BLaER1 treated with 17β-estradiol and CSF1 and Interleukin-3, amounts not matched to agents 10 nM and 100 nM (cell line): ENCODE measurements at regions not wholly inside any gene's neighbourhood (a gene's known extent, or its start where the extent isn't known, plus 50 kb on each side); places are given as distances from the start of the nearest gene placed in this dataset.
A peak's percentile ranks its signal among the peaks of the same experiment; 100 is the strongest.
"Not testable (repeated sequence)": the region's sequence is repeated elsewhere in the genome, so short reads cannot be mapped to it uniquely, and the experiment has no call there.

Experiments
- H3K27ac ChIP-seq, 11 experiments: shearing (Covaris generic); formaldehyde crosslinking; 2 replicates each; pipeline ENCODE4 v1.8.1; 2022
- H3K27me3 ChIP-seq, 11 experiments: shearing (Covaris generic); formaldehyde crosslinking; 2 replicates each; pipeline ENCODE4 v1.8.1; 2022
- H3K36me3 ChIP-seq, 11 experiments: shearing (Covaris generic); formaldehyde crosslinking; 2 replicates each; pipeline ENCODE4 v1.8.1; 2022
- H3K4me1 ChIP-seq, 10 experiments: shearing (Covaris generic); formaldehyde crosslinking; 2 replicates each; pipeline ENCODE4 v1.8.1; 2022
- H3K4me2 ChIP-seq, 11 experiments: shearing (Covaris generic); formaldehyde crosslinking; 2 replicates each; pipeline ENCODE4 v1.8.1; 2022
- H3K4me3 ChIP-seq, 10 experiments: shearing (Covaris generic); formaldehyde crosslinking; 2 replicates each; pipeline ENCODE4 v1.8.1; 2022
- H3K9ac ChIP-seq, 11 experiments: shearing (Covaris generic); formaldehyde crosslinking; 2 replicates each; pipeline ENCODE4 v1.8.1; 2022
- H3K9me3 ChIP-seq, 11 experiments: shearing (Covaris generic); formaldehyde crosslinking; replicated peaks in 1 of 11; 2 replicates each; pipeline ENCODE4 v1.8.1; 2022
- H4K20me1 ChIP-seq, 11 experiments: shearing (Covaris generic); formaldehyde crosslinking; 2 replicates each; pipeline ENCODE4 v1.8.1; 2022
- Cebpa-rat ChIP-seq, 11 experiments: shearing (Covaris generic); IDR thresholded peaks; 2 replicates each; pipeline ENCODE4 v1.8.1; 2022

- peaks cover 55 to 96% (median 86%) of the 10 kb centered on the region in 11 experiments; a peak in 21 of 22 replicates for H3K27me3 ChIP-seq
- TF ChIP-seq Cebpa-rat (IDR thresholded peaks at IDR 0.05), result no peak
- no peaks in the 10 kb centered on the region; a peak in 3 of 22 replicates for H3K9me3 ChIP-seq
Observed at GRCh38 chrX:43266487-43266886, 389.6 kb upstream of the MAOA start.

GRCh38 chrX:43267652-43268051 lies 388.4 kb upstream of the MAOA start:
- no peak overlapping the region for H3K27ac ChIP-seq
- no peak for TF ChIP-seq Cebpa-rat (IDR thresholded peaks at IDR 0.05)
- no peak overlapping the region for H3K4me2 ChIP-seq
- H3K9me3 ChIP-seq, result no peaks in the 10 kb centered on the region; a peak in 3 of 22 replicates
- no peaks in the 10 kb centered on the region; a peak in 1 of 22 replicates for H4K20me1 ChIP-seq
- no peak overlapping the region for H3K4me3 ChIP-seq
- H3K36me3 ChIP-seq, result no peaks in the 10 kb centered on the region
- no peaks in the 10 kb centered on the region for H3K4me1 ChIP-seq
- H3K27me3 ChIP-seq, result peaks cover 54 to 91% (median 79%) of the 10 kb centered on the region in 11 experiments; a peak in 21 of 22 replicates
- no peak overlapping the region for H3K9ac ChIP-seq

More at GRCh38 chrX:43266487-43266886, 389.6 kb upstream of the MAOA start:
- H3K4me1 ChIP-seq, result no peaks in the 10 kb centered on the region
- H3K9ac ChIP-seq, result no peak overlapping the region
- H3K4me2 ChIP-seq, result no peak overlapping the region
- H3K27ac ChIP-seq, result no peak overlapping the region
- H3K36me3 ChIP-seq, result no peaks in the 10 kb centered on the region
- no peak overlapping the region for H3K4me3 ChIP-seq
- no peaks in the 10 kb centered on the region; a peak in 1 of 22 replicates for H4K20me1 ChIP-seq

- no peaks in the 10 kb centered on the region; a peak in 1 of 22 replicates for H4K20me1 ChIP-seq
- peaks cover 45 to 80% (median 67%) of the 10 kb centered on the region in 11 experiments; a peak in 21 of 22 replicates for H3K27me3 ChIP-seq
- H3K4me3 ChIP-seq, result no peak overlapping the region
- H3K9ac ChIP-seq, result no peak overlapping the region
- no peak for TF ChIP-seq Cebpa-rat (IDR thresholded peaks at IDR 0.05)
- no peaks in the 10 kb centered on the region for H3K4me1 ChIP-seq
- no peak overlapping the region for H3K27ac ChIP-seq
- H3K9me3 ChIP-seq, result peaks cover 0 to 2% (median 0%) of the 10 kb centered on the region in 11 experiments; a peak in 6 of 22 replicates
- no peaks in the 10 kb centered on the region for H3K36me3 ChIP-seq
- H3K4me2 ChIP-seq, result no peak overlapping the region
Observed at GRCh38 chrX:43269201-43269600, 386.9 kb upstream of the MAOA start.

DNA sequence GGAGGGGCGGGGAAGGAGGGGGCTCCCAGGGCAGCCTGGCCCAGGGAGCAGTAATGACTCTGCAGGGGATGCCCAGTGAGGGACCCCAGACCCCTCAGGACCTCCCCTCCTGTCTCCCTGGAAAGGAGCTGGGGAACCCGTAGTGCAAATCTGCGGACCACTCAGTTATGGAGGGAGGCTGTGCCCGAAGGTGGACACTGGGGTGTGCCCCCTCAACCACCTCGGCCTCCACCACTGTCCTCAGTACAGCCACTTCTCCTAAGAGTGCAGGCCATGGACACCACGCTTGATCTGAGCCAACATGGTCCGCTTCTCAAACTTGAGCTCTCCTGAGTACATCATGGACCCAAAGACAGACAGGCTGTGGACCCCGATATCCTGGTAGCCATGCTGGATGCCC lies 378.2 kb upstream of the MAOA start:
- no peaks in the 10 kb centered on the region for H4K20me1 ChIP-seq
- H3K9ac ChIP-seq, result no peak overlapping the region
- TF ChIP-seq Cebpa-rat (IDR thresholded peaks at IDR 0.05), result no peak
- no peak overlapping the region for H3K4me3 ChIP-seq
- no peaks in the 10 kb centered on the region for H3K4me1 ChIP-seq
- H3K9me3 ChIP-seq, result peaks cover 21 to 48% (median 32%) of the 10 kb centered on the region in 11 experiments
- no peaks in the 10 kb centered on the region for H3K36me3 ChIP-seq
- no peak overlapping the region for H3K4me2 ChIP-seq
- H3K27ac ChIP-seq, result no peak overlapping the region
- peaks cover 23 to 46% (median 29%) of the 10 kb centered on the region in 11 experiments for H3K27me3 ChIP-seq

DNA sequence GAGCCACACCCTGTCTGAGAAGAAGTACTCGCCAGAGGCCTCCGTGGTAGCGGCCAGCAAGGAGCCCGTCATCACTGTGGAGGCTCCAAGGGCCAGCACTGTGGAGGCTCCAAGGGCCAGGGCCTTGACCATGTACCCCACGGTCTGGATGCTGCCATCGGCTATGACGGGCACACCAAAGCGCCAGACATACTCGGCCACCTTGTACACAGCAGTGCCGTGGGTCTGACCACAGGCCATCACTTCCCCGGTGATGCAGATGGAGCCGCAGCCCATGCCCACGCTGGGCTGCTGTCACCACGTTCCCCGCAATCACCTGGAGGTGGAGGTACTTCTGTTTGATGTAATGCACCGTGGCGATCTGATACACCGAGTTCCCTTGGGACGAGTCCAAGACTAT lies 377.7 kb upstream of the MAOA start:
- no peak overlapping the region for H3K4me2 ChIP-seq

GRCh38 chrX:43279341-43279808 lies 376.7 kb upstream of the MAOA start:
- Histone ChIP-seq H3K4me2 (no peak overlapping the region), H3K9me3 (peaks cover 20 to 44% (median 31%) of the 10 kb centered on the region in 11 experiments)

More for the DNA sequence above, 377.7 kb upstream of the MAOA start:
- H3K9me3 ChIP-seq, result peaks cover 21 to 48% (median 32%) of the 10 kb centered on the region in 11 experiments
- H3K27me3 ChIP-seq, result peaks cover 28 to 47% (median 34%) of the 10 kb centered on the region in 11 experiments
- H3K4me1 ChIP-seq, result no peaks in the 10 kb centered on the region
- H4K20me1 ChIP-seq, result no peaks in the 10 kb centered on the region
- no peak overlapping the region for H3K27ac ChIP-seq
- no peak overlapping the region for H3K4me3 ChIP-seq
- H3K9ac ChIP-seq, result no peak overlapping the region
- no peaks in the 10 kb centered on the region for H3K36me3 ChIP-seq
- TF ChIP-seq Cebpa-rat (IDR thresholded peaks at IDR 0.05), result no peak

GRCh38 chrX:43283187-43283586 lies 372.9 kb upstream of the MAOA start:
- H4K20me1 ChIP-seq, result no peaks in the 10 kb centered on the region
- peaks cover 70 to 81% (median 76%) of the 10 kb centered on the region in 11 experiments for H3K27me3 ChIP-seq
- no peak overlapping the region for H3K27ac ChIP-seq

More at GRCh38 chrX:43279341-43279808, 376.7 kb upstream of the MAOA start:
- Histone ChIP-seq H3K36me3 (no peaks in the 10 kb centered on the region), H3K4me3 (no peak overlapping the region), H4K20me1 (no peaks in the 10 kb centered on the region), H3K4me1 (no peaks in the 10 kb centered on the region), H3K27me3 (peaks cover 36 to 56% (median 43%) of the 10 kb centered on the region in 11 experiments), H3K9ac (no peak overlapping the region), H3K27ac (no peak overlapping the region)
- no peak for TF ChIP-seq Cebpa-rat (IDR thresholded peaks at IDR 0.05)

GRCh38 chrX:43311625-43312024 lies 344.5 kb upstream of the MAOA start:
- not testable (repeated sequence) for H3K4me3 ChIP-seq

More at GRCh38 chrX:43283187-43283586, 372.9 kb upstream of the MAOA start:
- H3K36me3 ChIP-seq, result no peaks in the 10 kb centered on the region
- H3K4me2 ChIP-seq, result no peak overlapping the region
- peaks cover 20 to 53% (median 34%) of the 10 kb centered on the region in 11 experiments; a peak in 20 of 22 replicates for H3K9me3 ChIP-seq
- no peak for TF ChIP-seq Cebpa-rat (IDR thresholded peaks at IDR 0.05)
- H3K4me3 ChIP-seq, result no peak overlapping the region
- H3K4me1 ChIP-seq, result no peaks in the 10 kb centered on the region
- H3K9ac ChIP-seq, result no peak overlapping the region

GRCh38 chrX:43313035-43313434 lies 343.1 kb upstream of the MAOA start:
- H3K4me3 ChIP-seq, result no peak overlapping the region; a peak in 1 of 20 replicates
- no peak overlapping the region for H3K27ac ChIP-seq
- H4K20me1 ChIP-seq, result no peaks in the 10 kb centered on the region; a peak in 1 of 22 replicates
- no peak overlapping the region for H3K4me2 ChIP-seq
- H3K9ac ChIP-seq, result no peak overlapping the region
- H3K4me1 ChIP-seq, result no peaks in the 10 kb centered on the region
- peak in 5 of 11 experiments; percentile 54 to 96 (median 85); a peak in 9 of 22 replicates for TF ChIP-seq Cebpa-rat (IDR thresholded peaks at IDR 0.05)
- peaks cover 0 to 3% (median 0%) of the 10 kb centered on the region in 11 experiments; a peak in 2 of 22 replicates for H3K9me3 ChIP-seq
- peaks cover 60 to 66% (median 66%) of the 10 kb centered on the region in 11 experiments for H3K27me3 ChIP-seq
- H3K36me3 ChIP-seq, result no peaks in the 10 kb centered on the region

More at GRCh38 chrX:43311625-43312024, 344.5 kb upstream of the MAOA start:
- H3K36me3 ChIP-seq, H3K9ac ChIP-seq, H3K27ac ChIP-seq, H3K9me3 ChIP-seq, H3K4me2 ChIP-seq, H3K4me1 ChIP-seq, H4K20me1 ChIP-seq: not testable (repeated sequence)
- H3K27me3 ChIP-seq, result peaks cover 47 to 52% (median 52%) of the 10 kb centered on the region in 11 experiments

DNA sequence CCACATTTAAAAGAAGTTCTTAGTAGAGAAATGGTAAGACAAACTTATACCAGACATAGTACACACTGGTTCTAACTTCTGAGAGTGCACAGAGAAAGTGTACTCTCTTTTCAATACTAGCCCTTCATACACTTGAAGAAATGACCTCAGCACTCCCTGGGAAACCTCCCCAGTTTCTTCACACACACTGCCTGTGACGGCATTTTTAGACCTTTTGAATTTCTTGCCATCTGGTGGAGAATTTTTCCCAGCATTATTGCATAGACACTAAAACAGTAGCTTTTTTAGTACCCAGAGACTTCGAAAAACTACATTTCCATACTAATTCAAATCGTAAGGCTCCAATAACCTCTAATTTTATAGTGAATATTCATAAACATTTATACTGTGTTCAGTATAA lies 341.6 kb upstream of the MAOA start:
- no peak for TF ChIP-seq Cebpa-rat (IDR thresholded peaks at IDR 0.05)
- Histone ChIP-seq H3K9me3 (peaks cover 0 to 3% (median 0%) of the 10 kb centered on the region in 11 experiments; a peak in 2 of 22 replicates), H3K4me1 (no peaks in the 10 kb centered on the region), H3K27ac (no peak overlapping the region), H3K4me2 (no peak overlapping the region), H3K36me3 (no peaks in the 10 kb centered on the region), H3K4me3 (no peak overlapping the region), H3K9ac (no peak overlapping the region), H3K27me3 (peaks cover 65 to 81% (median 81%) of the 10 kb centered on the region in 11 experiments), H4K20me1 (no peaks in the 10 kb centered on the region; a peak in 1 of 22 replicates)
